Activated CD4-positive, alpha-beta T cell treated with anti-CD3 and anti-CD28 coated beads, Interleukin-2, Interleukin-4, amounts not matched to agents 100 ng/mL and 50 ng/mL, durations not matched to agents 16 hours and 8 hours (primary cell): ENCODE measurements at regions not wholly inside any gene's neighbourhood (a gene's known extent, or its start where the extent isn't known, plus 50 kb on each side); places are given as distances from the start of the nearest gene placed in this dataset.
A peak's percentile ranks its signal among the peaks of the same experiment; 100 is the strongest.

Experiments used
- DNase-seq: peaks from one replicate; pipeline ENCODE4 v3.0.0-alpha.2; 2020; ENCODE audit warnings: low spot score

DNA sequence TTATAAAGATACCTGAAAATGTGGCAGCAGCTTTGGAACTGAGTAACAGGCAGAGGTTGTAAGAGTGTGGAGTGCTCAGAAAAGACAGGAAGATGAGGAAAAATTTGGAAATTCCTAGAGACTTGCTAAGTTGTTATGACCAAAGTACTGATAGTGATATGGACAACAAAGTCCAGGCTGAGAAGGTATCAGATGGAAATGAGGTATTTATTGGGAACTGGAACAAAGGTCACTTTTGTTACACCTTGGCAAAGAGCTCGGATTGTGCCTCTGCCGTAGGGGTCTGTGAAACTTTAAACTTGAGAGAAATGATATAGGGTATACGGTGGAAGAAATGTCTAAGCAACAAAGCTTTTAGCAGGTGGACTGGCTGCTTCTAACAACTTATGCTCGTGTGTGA is 419.9 kb downstream of the PCDH17 start:
- DNase-seq = no peak

- DNase-seq = no peak
These were observed 420.3 kb downstream of the PCDH17 start for GRCh38 chr13:58051807-58052375.

DNA sequence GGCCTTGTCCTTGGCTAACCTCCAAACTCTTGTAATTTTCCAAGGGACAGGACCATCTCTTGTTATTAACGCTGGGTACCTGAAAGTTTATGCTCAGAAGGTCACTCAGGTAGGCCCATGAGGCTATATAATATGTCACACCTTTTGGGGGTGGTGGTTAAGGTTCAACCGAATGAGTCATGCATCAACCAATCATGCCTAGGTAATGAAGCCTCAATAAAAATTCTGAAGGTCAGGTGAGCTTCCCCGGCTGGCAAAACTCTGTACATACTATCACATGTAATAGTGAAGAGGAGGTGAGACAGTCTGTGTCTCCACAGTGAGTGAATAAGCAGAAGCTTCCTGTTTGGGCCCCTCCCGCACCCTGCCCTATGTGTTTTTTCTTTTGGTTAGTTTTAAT is 424.9 kb downstream of the PCDH17 start:
- no peak for DNase-seq

DNA sequence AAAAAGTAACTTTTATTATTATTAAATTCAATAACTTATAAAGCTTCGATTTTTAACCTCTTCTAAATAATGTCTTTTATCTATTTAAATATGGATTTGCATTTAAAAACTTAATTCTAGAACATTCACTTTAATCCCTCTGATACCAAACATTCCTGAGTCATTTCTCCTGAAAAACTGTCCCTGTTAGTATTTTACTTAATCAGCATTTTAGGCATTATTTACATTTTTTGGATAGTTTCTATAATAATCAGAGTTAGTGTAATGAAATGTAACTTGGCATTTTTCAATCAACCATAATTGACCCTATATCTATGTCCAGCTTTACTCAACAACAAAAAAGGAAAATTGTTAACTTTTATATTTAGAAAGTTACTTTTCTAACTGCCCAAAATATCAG is 428.1 kb downstream of the PCDH17 start:
- DNase-seq = no peak

GRCh38 chr13:58080806-58081205 is 449.3 kb downstream of the PCDH17 start:
- no peak for DNase-seq

DNA sequence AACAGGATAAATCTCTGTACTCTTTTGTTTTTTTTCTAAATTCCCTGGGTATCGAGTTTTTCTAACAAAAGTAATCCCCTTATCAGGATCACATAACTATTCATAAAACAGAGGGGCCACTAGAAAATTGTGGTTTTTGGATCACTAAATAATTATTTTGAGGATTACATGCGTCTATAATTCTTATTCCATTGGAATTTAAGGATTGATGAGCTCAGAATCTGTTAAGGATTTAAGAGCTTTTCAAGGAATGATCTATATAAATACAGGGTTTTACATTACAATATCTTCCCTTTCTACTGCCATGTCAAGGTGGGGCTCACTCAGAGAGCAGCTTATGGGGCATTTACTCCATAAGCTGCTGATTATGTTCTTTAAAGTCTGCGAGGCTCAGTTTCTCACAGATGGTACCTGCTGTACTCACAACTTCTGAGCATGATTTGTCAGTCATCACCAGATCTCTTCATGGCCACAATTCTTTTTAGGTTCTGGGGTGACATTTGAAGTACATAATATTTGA is 449.8 kb downstream of the PCDH17 start:
- DNase-seq = no peak

DNA sequence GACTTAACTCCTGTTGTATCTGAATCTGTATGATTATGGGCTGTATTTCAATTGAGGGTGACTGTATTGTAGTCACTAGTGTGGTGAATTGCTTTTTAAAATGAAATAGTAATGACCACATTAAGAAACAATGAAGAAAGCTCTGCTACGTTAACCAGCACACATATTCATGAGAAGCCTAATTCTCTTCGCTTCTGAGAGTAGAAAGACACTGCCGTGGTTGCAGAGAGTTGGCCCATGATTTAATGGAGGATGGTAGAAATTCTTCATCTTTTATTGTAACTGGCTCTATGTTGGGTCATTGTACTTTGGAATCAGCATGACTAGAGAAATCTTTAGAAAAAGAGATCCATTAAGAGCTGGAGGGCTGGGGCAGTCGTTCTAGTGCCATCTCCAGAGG is 451.5 kb downstream of the PCDH17 start:
- no peak for DNase-seq

DNA sequence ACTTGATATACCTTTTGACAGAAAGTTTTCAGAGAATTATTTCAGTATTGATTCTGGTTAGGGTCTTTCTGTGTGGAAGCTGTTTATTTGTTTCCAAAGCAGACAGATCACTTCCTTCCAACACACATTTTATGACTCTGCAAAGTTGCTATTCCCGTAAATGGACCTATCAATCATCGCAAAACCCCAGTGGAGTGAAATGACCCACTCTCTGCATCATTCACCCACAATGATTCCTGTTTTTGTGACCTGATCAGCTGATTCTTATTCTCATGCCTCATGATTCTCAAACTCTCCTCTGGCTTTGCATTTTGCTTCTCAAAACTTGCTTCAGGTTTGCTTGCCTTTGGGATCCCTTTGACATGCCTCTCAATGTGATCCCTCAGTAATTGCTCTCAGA is 453.7 kb downstream of the PCDH17 start:
- DNase-seq = peak; percentile 1

- DNase-seq = peak; percentile 44
These were observed 454.3 kb downstream of the PCDH17 start for GRCh38 chr13:58085819-58086218.

DNA sequence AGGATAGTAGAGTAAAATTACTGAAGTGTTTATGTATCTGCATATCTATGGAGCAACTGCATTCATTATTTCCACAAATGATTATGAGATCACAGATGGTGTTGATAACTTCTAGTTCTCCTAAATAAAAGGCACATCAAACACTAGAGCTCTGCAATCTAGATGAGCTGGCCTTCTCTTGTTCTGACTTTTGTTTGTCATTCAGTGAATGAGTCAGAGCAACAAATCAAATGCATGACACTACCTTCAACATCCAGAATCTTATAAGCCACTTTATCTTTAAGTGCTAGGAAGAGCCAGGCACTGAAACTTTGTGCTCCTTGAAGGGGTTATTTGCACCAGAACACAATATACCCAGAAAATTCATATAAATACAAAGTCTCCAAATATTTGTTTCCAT is 456.0 kb downstream of the PCDH17 start:
- DNase-seq = peak; percentile 3

GRCh38 chr13:58093394-58093793 is 461.9 kb downstream of the PCDH17 start:
- DNase-seq = no peak

DNA sequence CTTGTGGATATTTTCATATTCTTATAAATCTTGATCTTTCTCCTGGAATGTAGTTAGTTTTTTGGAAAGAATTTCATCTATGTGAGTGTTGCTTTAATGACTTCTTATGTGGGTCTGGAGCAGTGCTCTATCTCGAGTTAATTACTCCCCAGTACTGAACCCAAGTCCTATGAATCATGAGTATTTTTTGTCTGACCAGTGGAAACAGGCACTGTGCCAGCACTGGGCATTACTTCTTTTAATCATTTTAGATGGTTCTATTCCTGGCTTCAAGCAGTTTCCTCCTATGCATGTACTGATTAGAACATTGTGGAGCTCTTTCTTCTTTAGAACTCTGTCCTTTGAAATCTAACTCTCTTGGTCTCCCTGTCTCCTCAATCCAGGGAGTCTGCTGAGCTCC is 466.3 kb downstream of the PCDH17 start:
- no peak for DNase-seq

GRCh38 chr13:58119351-58119750 is 487.8 kb downstream of the PCDH17 start:
- no peak for DNase-seq

DNA sequence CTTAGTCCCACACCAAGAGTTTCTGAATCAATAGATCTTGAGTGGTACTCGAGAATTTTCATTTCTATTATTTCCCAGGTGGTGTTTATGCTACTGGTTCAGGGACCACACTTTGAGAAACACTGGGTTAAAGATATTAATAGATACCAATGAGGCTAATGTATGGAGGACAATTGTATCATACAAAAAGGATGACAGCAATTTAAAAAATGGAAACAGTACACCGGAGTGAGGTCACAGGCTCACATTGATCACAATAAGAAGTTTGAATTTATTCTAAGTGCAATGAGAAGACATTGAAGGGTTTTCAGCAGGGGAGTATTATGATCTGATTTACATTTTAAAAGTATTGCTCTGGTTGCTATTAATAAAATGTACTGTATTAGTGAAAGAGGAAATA is 488.3 kb downstream of the PCDH17 start:
- DNase-seq = no peak

DNA sequence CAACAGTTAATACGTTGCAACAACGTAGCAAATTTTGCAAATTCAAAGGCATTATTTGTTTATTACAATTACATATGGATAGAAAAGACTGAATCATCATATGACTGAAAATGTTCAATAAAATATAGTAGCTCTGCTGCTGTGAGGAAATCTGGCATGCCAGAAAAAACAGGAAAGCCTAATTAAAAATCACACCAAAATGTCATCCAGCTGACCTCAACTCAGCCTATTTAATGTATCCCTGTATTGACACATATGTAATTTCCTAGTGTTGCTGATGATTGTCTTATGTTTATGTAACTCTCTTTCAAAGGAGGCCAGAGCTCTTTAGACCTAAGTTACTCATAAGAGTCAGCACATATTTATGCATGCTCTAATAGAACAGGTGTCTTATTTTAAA is 495.0 kb downstream of the PCDH17 start:
- no peak for DNase-seq

GRCh38 chr13:58134012-58134411 is 502.5 kb downstream of the PCDH17 start:
- no peak for DNase-seq

DNA sequence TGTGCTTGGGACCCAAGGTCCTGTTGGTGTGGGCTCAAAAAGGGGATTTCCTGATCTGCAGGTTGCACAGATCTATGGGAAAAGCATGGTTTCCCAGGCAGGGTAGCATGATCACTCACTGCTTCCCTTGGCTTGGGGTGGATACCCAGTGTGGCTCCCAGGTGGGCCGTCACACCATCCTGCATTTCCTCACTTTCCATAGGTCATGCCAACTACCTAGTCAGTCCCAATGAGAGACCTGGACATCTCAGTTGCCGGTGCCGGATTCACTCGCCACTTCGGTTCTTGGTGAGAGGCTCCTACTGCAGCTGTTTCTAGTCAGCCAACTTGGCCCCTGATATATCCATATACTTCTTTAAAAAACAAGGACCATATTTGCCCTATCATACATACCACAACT is 503.0 kb downstream of the PCDH17 start:
- no peak for DNase-seq

DNA sequence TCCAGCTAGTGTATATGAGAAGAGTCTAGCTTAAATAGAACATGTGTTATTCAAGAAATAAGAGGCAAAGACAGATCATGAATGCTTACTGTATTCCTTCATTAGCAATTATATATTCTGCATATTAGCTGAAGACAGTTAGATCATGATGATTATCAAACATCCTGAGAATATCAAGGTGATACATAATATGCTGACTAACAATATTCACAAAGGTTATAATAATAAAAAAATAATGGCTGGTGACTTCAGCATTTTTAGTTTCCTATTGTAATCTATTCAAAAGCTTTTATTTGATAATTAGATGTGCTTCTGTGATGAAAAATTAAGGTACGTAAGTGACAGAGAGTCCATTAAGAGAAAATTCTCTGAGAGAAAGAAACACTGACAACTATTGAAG is 511.4 kb downstream of the PCDH17 start:
- no peak for DNase-seq

DNA sequence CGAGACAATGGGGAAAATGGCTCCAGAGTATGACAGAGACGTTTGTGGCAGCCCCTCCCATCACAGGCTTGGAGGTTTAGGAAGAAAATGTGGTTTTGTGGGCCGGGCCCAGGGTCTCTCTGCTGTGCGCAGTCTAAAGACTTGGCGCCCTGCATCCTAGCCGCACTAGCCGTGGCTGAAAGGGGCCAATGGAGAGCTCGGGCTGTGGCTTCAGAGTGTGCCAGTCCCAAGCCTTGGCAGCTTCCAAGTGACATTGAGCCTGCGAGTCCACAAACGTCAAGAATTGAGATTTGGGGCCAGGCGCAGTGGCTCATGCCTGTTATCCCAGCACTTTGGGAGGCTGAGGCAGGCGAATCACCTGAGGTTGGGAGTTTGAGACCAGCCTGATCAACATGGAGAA is 513.1 kb downstream of the PCDH17 start:
- no peak for DNase-seq

- no peak for DNase-seq
These were observed 519.9 kb downstream of the PCDH17 start for GRCh38 chr13:58151452-58151851.

DNA sequence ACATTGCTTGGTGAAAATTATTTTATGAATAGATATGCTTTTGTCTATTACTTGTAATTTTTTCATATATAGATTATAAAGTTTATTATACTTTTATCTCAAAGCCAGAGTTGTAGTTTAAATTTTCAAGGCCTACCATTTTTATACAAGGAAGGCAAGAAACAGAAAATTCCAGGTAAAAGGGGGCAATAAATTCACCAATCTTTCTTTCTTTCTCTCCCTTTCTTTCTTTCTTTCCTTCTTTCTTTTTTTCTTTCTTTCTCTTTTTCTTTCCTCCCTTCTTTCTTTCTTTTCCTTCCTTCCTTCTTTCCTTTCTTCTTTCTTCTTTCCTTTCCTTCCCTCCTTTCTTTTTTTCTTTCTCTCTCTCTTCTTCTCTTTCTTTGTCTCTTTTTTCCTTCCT is 529.4 kb downstream of the PCDH17 start:
- no peak for DNase-seq

DNA sequence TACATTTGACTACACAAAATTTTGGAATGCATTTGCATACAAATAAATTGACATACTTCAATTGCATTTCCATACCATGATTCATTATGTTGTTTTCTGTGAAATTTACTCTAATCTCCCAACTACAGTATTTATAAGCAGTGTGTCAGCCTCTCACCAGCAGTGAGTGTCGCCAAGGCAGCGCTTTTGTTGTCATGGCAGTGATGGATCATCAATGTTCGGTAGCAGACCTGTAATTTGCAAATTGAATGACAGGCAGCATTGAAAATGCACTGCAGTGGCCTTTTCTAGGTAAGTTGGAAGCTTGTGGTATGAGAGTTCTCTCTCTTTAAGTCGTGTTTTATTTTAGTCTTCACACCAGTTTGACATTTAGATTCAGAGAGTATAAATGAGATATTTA is 534.1 kb downstream of the PCDH17 start:
- DNase-seq = no peak

DNA sequence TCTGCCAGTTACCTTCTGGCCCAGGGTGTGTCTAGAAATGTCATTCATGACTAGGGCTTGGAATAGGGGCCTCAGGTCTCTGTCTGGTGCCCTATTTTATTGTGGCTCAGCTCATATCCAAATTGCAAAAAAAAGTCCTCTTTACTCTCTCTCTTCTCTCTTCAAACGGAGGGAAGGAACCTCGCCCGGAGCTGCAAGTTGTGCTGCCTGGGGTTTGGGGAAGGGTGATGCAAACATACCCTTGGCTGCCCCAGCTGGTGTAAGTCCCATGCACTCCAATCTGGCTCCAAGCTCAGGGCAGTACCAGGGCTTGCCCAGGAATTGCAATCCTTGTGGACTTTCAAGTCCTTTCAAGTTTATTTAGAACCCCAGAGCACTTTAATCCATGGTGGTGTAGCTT is 549.6 kb downstream of the PCDH17 start:
- no peak for DNase-seq

- no peak for DNase-seq
These were observed 556.3 kb downstream of the PCDH17 start for GRCh38 chr13:58187881-58188280.

DNA sequence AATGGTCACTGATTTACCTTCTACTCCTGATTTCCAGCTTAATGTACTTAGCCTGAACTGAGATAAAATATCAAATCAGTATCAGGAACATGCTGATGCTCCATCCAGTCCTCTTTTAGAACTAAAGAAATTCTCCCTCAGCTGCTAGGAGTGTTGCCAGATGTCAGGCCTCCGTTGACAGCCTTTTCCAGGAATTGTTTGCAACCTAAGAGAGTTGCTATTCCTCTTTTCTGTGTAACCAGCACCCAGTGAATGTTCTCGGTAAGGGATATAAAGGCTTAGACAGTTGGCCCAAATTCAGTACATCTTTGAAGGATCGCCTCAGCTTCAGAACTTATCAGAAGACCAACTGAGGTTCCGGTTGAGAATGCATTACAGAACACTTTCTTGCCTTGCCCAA is 559.0 kb downstream of the PCDH17 start:
- DNase-seq = no peak
